ENCODE measurements at regions not wholly inside any gene's neighbourhood (a gene's known extent, or its start where the extent isn't known, plus 50 kb on each side); places are given as distances from the start of the nearest gene placed in this dataset.

DNA sequence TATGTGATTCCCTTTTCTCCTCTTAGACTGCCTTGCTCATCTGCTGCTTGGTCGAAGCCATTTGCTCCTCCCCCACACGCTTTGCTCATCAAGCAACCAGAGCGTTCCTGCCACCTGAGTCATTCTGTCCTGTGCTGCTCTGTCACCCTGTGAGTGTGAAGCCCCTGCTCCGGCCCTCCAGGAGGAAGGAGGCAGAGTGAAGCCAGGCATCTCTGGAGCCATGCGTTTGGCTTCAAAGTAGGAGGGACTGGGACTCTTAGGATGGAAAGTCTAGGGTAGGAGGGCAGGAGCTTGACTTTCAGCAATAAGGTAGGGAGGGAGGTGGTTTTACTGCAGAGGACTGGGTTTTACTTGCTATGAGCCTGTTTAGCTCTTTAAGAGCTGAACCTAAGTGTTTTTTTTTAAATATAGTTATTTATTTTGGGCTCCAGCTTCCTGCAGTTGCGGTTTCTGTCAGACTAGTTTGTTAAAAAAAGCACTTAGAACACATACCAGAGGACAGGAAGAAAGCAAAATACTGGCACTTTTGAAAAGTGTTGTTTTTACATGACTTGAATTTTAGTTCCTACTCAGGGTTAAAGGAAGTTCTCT, 63.6 kb downstream of the SPINK2 start:
- DNase-seq (ENCODE audit: low spot score): peak; percentile 82

GRCh38 chr4:56757261-56757746, 64.2 kb downstream of the SPINK2 start:
- DNase-seq (ENCODE audit: low spot score): peak; percentile 66

DNA sequence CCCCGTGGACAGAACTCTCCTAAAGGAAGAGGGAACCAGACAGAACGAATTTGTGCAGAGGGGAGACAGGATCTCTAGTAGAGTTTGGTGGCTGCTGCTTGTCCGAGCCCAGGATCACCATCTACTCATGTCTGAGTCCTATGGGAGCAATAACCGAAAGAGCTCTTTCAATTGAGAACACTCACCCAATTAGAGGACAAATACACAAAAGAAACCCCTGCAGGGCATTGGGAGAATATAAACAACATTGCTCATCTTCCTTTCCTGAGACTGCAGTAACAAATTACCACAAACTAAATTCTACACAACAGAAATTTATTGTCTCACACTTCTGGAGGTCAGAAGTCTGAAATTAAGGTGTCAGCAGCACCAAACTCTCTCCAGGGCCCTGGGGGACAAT, 65.6 kb downstream of the SPINK2 start:
- DNase-seq (ENCODE audit: low spot score): no peak

DNA sequence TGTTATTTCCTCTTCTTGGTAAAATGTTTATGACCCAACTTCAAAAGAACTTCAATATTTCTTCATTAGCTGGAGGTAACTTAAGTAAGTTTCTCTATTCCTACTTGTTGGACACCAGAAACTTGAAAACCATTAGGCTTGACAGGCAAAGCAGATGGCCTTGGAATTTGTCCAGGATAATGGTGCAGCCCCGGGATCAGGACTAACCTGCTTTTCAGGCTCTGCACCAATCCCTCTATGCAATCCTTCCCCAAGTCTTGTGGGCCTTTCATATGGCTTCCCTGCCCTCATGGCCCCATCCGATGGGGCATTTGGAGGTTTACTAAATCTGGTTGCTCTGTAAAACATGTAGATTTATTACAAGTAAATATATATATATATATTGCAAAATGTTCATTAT, 68.5 kb downstream of the SPINK2 start:
- DNase-seq (ENCODE audit: low spot score): no peak

DNA sequence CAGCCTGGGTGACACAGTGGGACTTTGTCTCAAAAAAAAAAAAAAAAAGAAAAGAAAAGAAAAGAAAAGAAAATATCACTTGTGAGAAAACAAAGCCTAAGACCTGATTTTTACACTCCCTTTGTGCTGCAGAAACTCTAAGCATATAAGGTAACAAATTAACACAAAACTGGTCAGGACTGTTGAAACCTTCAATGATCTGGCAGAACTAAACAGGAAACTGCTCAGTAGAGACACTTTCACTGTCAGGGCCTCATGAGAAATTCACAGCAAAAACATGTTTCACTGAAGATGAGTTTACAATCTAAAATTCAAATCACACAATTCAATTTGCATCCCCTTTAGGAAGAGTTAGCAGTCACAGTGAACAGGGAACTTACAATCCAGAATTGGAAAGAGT, 69.1 kb upstream of the HOPX start:
- peak; percentile 1 for DNase-seq (ENCODE audit: low spot score)

DNA sequence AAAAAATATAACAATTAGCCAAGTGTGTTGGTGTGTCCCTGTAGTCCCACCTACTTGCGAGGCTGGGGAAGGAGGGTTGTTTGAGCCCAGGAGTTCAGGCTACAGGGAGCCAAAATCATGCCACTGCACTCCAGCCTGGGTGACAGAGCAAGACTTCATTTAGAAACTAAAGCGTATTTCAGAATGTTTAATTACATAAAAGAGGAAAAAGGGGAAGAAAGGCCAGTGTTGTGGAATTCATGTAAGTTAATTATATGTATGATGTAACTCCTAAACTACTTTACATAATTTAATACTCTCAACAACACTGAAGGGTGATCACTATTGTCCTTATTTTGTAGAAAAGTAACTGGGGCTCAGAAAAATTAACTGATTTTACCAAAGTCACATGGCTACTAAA, 67.2 kb upstream of the HOPX start:
- no peak for DNase-seq (ENCODE audit: low spot score)

- peak; percentile 1 for DNase-seq (ENCODE audit: low spot score)
Observed at GRCh38 chr4:56746639-56747038, 65.5 kb upstream of the HOPX start.

DNA sequence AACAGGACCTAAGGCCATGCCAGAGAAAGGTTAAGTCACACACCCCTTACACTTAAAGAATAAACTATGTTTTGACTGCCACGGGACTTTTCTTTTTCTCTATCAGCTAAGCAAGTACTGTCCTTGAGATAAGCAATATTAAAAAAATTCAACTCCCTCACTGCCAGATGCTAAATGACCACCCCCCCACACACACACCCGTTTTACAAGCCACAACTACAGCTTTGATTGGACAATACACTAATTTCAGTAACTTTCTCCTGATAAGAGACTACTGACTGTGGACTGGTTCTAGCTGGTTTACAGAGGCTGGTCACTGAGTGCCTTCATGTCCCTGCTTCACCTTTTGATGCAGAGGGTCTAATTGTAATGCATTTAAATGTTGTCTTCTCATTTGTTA, 63.9 kb upstream of the HOPX start:
- peak; percentile 0 for DNase-seq (ENCODE audit: low spot score)

- peak; percentile 0 for DNase-seq (ENCODE audit: low spot score)
Observed at GRCh38 chr4:56744030-56744429, 62.9 kb upstream of the HOPX start.

DNA sequence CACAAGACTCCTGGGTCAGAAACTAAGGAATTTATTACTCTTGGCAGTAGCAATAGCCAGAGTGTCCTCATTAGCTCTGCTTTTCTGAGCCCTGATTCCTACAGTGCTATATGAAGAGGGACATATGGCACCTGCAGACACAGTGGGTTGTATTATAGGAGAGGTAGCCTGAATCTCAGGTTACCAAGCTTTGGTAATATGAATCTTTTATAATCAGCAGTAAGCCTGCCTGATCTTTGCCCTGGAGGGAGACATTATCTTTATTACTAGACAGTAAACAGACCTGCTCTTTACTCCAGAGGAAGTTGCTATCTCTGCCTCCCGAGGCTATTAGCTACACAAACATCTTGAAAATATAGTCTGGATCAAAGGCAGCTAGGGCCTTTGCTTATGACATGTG, 62.5 kb upstream of the HOPX start:
- peak; percentile 0 for DNase-seq (ENCODE audit: low spot score)

GRCh38 chr4:56742080-56742871, 61.2 kb upstream of the HOPX start:
- DNase-seq (ENCODE audit: low spot score): no peak

DNA sequence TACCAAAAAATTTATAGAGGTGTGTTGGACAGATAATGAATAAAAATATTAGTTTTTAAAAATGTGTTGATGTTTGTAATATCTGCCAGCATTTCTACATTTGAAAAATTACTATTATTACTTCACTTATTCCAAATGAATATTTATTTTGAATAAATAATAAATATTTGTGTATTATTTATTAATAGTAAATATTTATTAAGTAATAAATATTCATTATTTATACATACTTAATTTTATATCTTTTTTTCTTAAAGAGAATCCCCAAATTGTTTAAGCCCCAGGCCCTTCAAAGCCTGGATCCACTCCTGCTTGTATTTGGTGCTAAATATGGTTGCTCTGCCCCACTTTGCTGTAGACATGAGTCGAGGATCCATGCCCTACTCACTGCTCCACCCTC, 60.5 kb upstream of the HOPX start:
- no peak for DNase-seq (ENCODE audit: low spot score)

DNA sequence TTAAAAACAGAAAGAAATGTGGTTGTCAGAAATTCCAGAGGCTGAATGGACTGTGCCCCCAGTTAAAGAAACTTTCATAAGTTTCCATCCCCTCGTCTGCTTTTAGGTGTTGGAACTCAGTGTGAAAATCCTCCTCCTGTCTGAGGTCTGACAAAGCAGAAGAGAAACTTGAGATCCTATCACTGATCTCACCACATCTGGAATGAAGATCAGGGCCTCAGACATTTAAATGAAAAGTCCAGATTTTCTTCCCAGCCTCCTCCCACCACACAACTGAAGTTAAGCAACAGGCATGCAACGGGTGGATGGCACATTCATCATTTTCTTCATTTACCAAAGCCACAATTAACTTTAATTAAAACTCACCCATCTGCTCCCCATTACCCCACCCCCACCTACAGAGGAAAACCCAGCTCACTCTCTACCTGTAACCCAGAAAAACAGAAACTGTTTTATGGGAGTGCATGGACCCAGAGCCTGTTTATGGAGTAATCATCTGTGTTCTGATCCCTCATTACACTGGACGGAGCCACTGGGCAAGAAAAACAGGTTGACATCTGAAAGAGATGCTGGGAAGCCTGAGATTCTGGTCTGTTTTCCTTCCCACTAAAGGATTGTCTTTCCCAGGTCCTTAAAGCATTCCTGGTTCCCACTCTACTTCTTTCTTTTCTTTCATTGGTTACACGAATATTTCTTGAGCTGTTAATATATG, 58.1 kb upstream of the HOPX start:
- DNase-seq (ENCODE audit: low spot score): no peak

- no peak for DNase-seq (ENCODE audit: low spot score)
Observed at GRCh38 chr4:56737666-56738065, 56.6 kb upstream of the HOPX start.

GRCh38 chr4:56733352-56733751, 52.3 kb upstream of the HOPX start:
- DNase-seq (ENCODE audit: low spot score): no peak

GRCh38 chr4:56732301-56732700, 51.2 kb upstream of the HOPX start:
- DNase-seq (ENCODE audit: low spot score): no peak

DNA sequence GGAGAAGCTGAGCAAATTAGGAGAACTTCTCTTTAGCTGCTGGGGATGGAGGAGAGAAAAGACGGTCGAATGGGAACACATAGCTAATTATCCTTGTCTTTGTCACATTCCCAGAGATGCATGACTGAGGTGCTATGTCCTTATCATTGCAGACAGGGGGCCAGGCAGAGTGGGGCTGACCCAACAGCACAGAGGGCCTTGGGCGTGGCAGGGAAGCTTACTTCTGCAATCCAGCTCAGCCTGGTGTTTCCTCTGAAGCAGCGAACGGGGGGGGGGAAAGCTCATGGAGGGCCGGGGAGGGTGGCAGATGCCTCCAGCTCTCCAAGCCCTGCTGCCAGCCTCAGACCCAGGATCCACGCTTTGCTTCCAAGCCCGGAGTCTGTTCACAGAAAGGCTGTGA, 50.8 kb upstream of the HOPX start:
- DNase-seq (ENCODE audit: low spot score): no peak
